GM23338 (cell line): ENCODE measurements at regions not wholly inside any gene's neighbourhood (a gene's known extent, or its start where the extent isn't known, plus 50 kb on each side); places are given as distances from the start of the nearest gene placed in this dataset.
A peak's percentile ranks its signal among the peaks of the same experiment; 100 is the strongest.

Experiments
- ATAC-seq: fragments of 200-7000 bp; cut with Tn5 transposase; 3 replicates; pipeline ENCODE4 v1.9.1; 2020
- DNase-seq: peaks from one replicate; pipeline ENCODE4 v3.0.0-alpha.2; 2015; ENCODE audit warnings: low spot score
- H2AFZ ChIP-seq: fragments of 200-600 bp; sonication (generic); 2 replicates; pipeline ENCODE4 v1.8.0; 2016; ENCODE audit warnings: antibody characterized with exemption, mild to moderate bottlenecking, moderate library complexity
- H3F3A ChIP-seq: fragments of 200-600 bp; sonication (generic); replicated peaks from 2 replicates; pipeline ENCODE4 v1.8.0; 2017; ENCODE audit warnings: antibody characterized with exemption, mixed run types, low read depth
- H3K27ac ChIP-seq: fragments of 200-600 bp; sonication (generic); 2 replicates; pipeline ENCODE4 v1.6.1; 2016; ENCODE audit warnings: low read depth
- H3K27me3 ChIP-seq: fragments of 200-600 bp; sonication (generic); 2 replicates; pipeline ENCODE4 v1.8.0; 2016; ENCODE audit warnings: mild to moderate bottlenecking, mixed run types, moderate library complexity; ENCODE audit not compliant: insufficient read depth
- H3K36me3 ChIP-seq: fragments of 200-600 bp; sonication (generic); 2 replicates; pipeline ENCODE4 v1.8.0; 2016; ENCODE audit warnings: mild to moderate bottlenecking; ENCODE audit not compliant: insufficient read depth
- H3K4me1 ChIP-seq: fragments of 200-600 bp; sonication (generic); 2 replicates; pipeline ENCODE4 v1.8.0; 2016; ENCODE audit warnings: mild to moderate bottlenecking, moderate library complexity; ENCODE audit not compliant: insufficient read depth
- H3K4me2 ChIP-seq: fragments of 200-600 bp; sonication (generic); 2 replicates; pipeline ENCODE4 v1.7.1; 2017; ENCODE audit warnings: mixed run types
- H3K4me3 ChIP-seq: fragments of 200-600 bp; sonication (generic); 2 replicates; pipeline ENCODE4 v1.6.1; 2016; ENCODE audit warnings: mixed run types
- H3K79me2 ChIP-seq: fragments of 200-600 bp; sonication (generic); replicated peaks from 2 replicates; pipeline ENCODE4 v1.8.0; 2017; ENCODE audit warnings: mild to moderate bottlenecking; ENCODE audit not compliant: insufficient read depth
- H3K9me2 ChIP-seq: fragments of 200-600 bp; sonication (generic); 2 replicates; pipeline ENCODE4 v1.8.0; 2017; ENCODE audit not compliant: insufficient read depth
- H4K20me1 ChIP-seq: fragments of 200-600 bp; sonication (generic); replicated peaks from 2 replicates; pipeline ENCODE4 v1.8.0; 2017; ENCODE audit warnings: mild to moderate bottlenecking; ENCODE audit not compliant: insufficient read depth
- H3K27ac Mint-ChIP-seq: 2 replicates; pipeline ENCODE4 v1.8.0; 2020; ENCODE audit warnings: inconsistent platforms, mild to moderate bottlenecking, moderate library complexity, mixed read lengths
- H3K27me3 Mint-ChIP-seq: 3 replicates; pipeline ENCODE4 v1.8.0; 2022; ENCODE audit warnings: low read depth, mild to moderate bottlenecking, moderate library complexity, mixed read lengths, inconsistent platforms; ENCODE audit not compliant: insufficient read depth, poor library complexity
- H3K36me3 Mint-ChIP-seq: 3 replicates; pipeline ENCODE4 v1.8.0; 2021; ENCODE audit warnings: low read depth, mild to moderate bottlenecking, inconsistent platforms, moderate library complexity, mixed read lengths
- H3K4me1 Mint-ChIP-seq: 3 replicates; pipeline ENCODE4 v1.8.0; 2020; ENCODE audit warnings: mild to moderate bottlenecking, inconsistent platforms, mixed read lengths
- H3K4me3 Mint-ChIP-seq: 3 replicates; pipeline ENCODE4 v1.8.0; 2021; ENCODE audit warnings: moderate library complexity, mild to moderate bottlenecking, inconsistent platforms, mixed read lengths
- H3K9me3 Mint-ChIP-seq: 3 replicates; pipeline ENCODE4 v1.8.0; 2020; ENCODE audit warnings: moderate library complexity, mild to moderate bottlenecking, inconsistent platforms, mixed read lengths
- CREB1 ChIP-seq: fragments of 250-450 bp; sonication (Bioruptor Pico); IDR thresholded peaks from 2 replicates; pipeline ENCODE4 v1.5.0; 2020; ENCODE audit warnings: low read depth, mild to moderate bottlenecking, moderate library complexity
- ETS1 ChIP-seq: IDR thresholded peaks from 2 replicates; pipeline ENCODE4 v1.6.1; 2016; ENCODE audit warnings: antibody characterized with exemption
- EZH2 ChIP-seq: fragments of 200-600 bp; sonication (generic); IDR thresholded peaks from one replicate; pipeline ENCODE4 v1.8.0; 2017; ENCODE audit warnings: antibody characterized with exemption, mild to moderate bottlenecking, low read depth; ENCODE audit not compliant: unreplicated experiment
- EZH2phosphoT487 ChIP-seq: fragments of 200-600 bp; sonication (generic); IDR thresholded peaks from one replicate; pipeline ENCODE4 v1.8.1; 2018; ENCODE audit warnings: antibody characterized with exemption; ENCODE audit not compliant: unreplicated experiment
- JUNB ChIP-seq: IDR thresholded peaks from one replicate; pipeline ENCODE4 v1.6.1; 2016; ENCODE audit warnings: antibody characterized with exemption; ENCODE audit not compliant: unreplicated experiment
- NANOG ChIP-seq: IDR thresholded peaks from 2 replicates; pipeline ENCODE4 v1.6.1; 2016; ENCODE audit warnings: antibody characterized with exemption, borderline replicate concordance
- POLR2AphosphoS5 ChIP-seq: IDR thresholded peaks from 2 replicates; pipeline ENCODE4 v1.6.1; 2016; ENCODE audit warnings: antibody characterized with exemption, low read depth
- REST ChIP-seq: IDR thresholded peaks from one replicate; pipeline ENCODE4 v1.6.1; 2018; ENCODE audit warnings: antibody characterized with exemption; ENCODE audit not compliant: unreplicated experiment
- STAT1 ChIP-seq: IDR thresholded peaks from one replicate; pipeline ENCODE4 v1.6.1; 2016; ENCODE audit warnings: antibody characterized with exemption; ENCODE audit not compliant: unreplicated experiment
- ZNF114 ChIP-seq: fragments of 250-450 bp; sonication (Bioruptor Pico); IDR thresholded peaks from 2 replicates; pipeline ENCODE4 v1.5.0; 2020; ENCODE audit warnings: mild to moderate bottlenecking, moderate library complexity
- ZNF331 ChIP-seq: fragments of 250-450 bp; sonication (Bioruptor Pico); IDR thresholded peaks from 2 replicates; pipeline ENCODE4 v1.5.0; 2020; ENCODE audit warnings: low read depth, mild to moderate bottlenecking, moderate library complexity
- ZNF462 ChIP-seq: fragments of 250-450 bp; sonication (Bioruptor Pico); IDR thresholded peaks from 2 replicates; pipeline ENCODE4 v1.5.0; 2020; ENCODE audit warnings: mild to moderate bottlenecking, moderate library complexity
- TF ChIP-seq, protein P1 (sequence below), 2 experiments: fragments of 200-600 bp in 1 of 2; sonication (generic) in 1 of 2; conservative IDR thresholded peaks; 2 replicates each; pipeline versions ENCODE4 v1.5.1 to v1.6.1; 2016 to 2017; ENCODE audit warnings: antibody characterized with exemption in 2 of 2, low read depth in 2 of 2, mild to moderate bottlenecking in 2 of 2, moderate library complexity in 1 of 2

- no peak for DNase-seq
- Mint-ChIP-seq H3K4me3 (no peak overlapping the region), H3K27me3 (peaks cover 7% of the 10 kb centered on the region), H3K36me3 (peaks cover 4% of the 10 kb centered on the region; the same call in 1 of the 3 replicates), H3K4me1 (peaks cover 26% of the 10 kb centered on the region), H3K9me3 (peaks cover 11% of the 10 kb centered on the region), H3K27ac (no peak overlapping the region)
- Histone ChIP-seq H3K9me2 (no peaks in the 10 kb centered on the region), H3K4me1 (peaks cover 23% of the 10 kb centered on the region), H3K27ac (no peak overlapping the region), H3K36me3 (no peaks in the 10 kb centered on the region), H3K4me2 (no peak overlapping the region), H4K20me1 (no peaks in the 10 kb centered on the region), H3K79me2 (no peaks in the 10 kb centered on the region), H2AFZ (peak overlapping the region; percentile 43; the same call in 1 of the 2 replicates), H3F3A (no peaks in the 10 kb centered on the region), H3K27me3 (no peaks in the 10 kb centered on the region), H3K4me3 (no peak overlapping the region)
- TF ChIP-seq ZNF114 (no peak), ETS1 (no peak), STAT1 (no peak), JUNB (no peak), POLR2AphosphoS5 (no peak), ZNF331 (CRISPR knock-in tag) (no peak), ZNF462 (CRISPR knock-in tag) (no peak), NANOG (no peak), REST (no peak), EZH2 (no peak), CREB1 (CRISPR knock-in tag) (no peak), EZH2phosphoT487 (no peak)
- TF ChIP-seq, protein P1, sequence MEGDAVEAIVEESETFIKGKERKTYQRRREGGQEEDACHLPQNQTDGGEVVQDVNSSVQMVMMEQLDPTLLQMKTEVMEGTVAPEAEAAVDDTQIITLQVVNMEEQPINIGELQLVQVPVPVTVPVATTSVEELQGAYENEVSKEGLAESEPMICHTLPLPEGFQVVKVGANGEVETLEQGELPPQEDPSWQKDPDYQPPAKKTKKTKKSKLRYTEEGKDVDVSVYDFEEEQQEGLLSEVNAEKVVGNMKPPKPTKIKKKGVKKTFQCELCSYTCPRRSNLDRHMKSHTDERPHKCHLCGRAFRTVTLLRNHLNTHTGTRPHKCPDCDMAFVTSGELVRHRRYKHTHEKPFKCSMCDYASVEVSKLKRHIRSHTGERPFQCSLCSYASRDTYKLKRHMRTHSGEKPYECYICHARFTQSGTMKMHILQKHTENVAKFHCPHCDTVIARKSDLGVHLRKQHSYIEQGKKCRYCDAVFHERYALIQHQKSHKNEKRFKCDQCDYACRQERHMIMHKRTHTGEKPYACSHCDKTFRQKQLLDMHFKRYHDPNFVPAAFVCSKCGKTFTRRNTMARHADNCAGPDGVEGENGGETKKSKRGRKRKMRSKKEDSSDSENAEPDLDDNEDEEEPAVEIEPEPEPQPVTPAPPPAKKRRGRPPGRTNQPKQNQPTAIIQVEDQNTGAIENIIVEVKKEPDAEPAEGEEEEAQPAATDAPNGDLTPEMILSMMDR (conservative IDR thresholded peaks at IDR 0.05; ENCODE audit: low read depth in 2 of 2): no peak
- no peak for ATAC-seq
Observed at GRCh38 chr3:178097576-178097975, 438.7 kb upstream of the KCNMB2 start.
